Activated CD8-positive, alpha-beta T cell treated with anti-CD3 and anti-CD28 coated beads for 36 hours (primary cell): ENCODE measurements at regions not wholly inside any gene's neighbourhood (a gene's known extent, or its start where the extent isn't known, plus 50 kb on each side); places are given as distances from the start of the nearest gene placed in this dataset.

ENCODE experiments used
- ATAC-seq: fragments of 200-7000 bp; cut with Tn5 transposase; one replicate; pipeline ENCODE4 v1.10.0; 2021; ENCODE audit warnings: mild to moderate bottlenecking, moderate library complexity
- CTCF ChIA-PET: fragments of 350-600 bp; sonication (Branson Sonifier 250); formaldehyde crosslinking; loops from one replicate; lab custom pipeline; 2021; ENCODE audit warnings: antibody characterized with exemption; lab: Charles Lee
- POLR2A ChIA-PET: fragments of 350-600 bp; sonication (Branson Sonifier 250); formaldehyde crosslinking; loops from one replicate; lab custom pipeline; 2021; ENCODE audit warnings: antibody characterized with exemption; lab: Charles Lee
- DNase-seq: peaks from one replicate; pipeline ENCODE4 v3.0.0-alpha.2; 2020
- H3K27ac Mint-ChIP-seq: one replicate; pipeline ENCODE4 v1.8.0; 2021; ENCODE audit warnings: mild to moderate bottlenecking, mixed read lengths
- H3K27me3 Mint-ChIP-seq: one replicate; pipeline ENCODE4 v1.8.0; 2021; ENCODE audit warnings: mixed read lengths
- H3K36me3 Mint-ChIP-seq: one replicate; pipeline ENCODE4 v1.8.0; 2021; ENCODE audit warnings: low read depth, mixed read lengths
- H3K4me1 Mint-ChIP-seq: one replicate; pipeline ENCODE4 v1.8.0; 2021; ENCODE audit warnings: low read depth, mixed read lengths
- H3K4me3 Mint-ChIP-seq: one replicate; pipeline ENCODE4 v1.8.0; 2021; ENCODE audit warnings: mild to moderate bottlenecking, moderate library complexity, mixed read lengths
- H3K9me3 Mint-ChIP-seq: one replicate; pipeline ENCODE4 v1.8.0; 2021; ENCODE audit warnings: mixed read lengths
- CTCF ChIP-seq: fragments of 200-600 bp; IDR thresholded peaks from one replicate; pipeline ENCODE4 v1.8.0; 2022; ENCODE audit warnings: antibody characterized with exemption, mild to moderate bottlenecking
- intact Hi-C: fragments of 100-400 bp; cut with micrococcal nuclease; formaldehyde crosslinking; loops from one replicate; pipeline ENCODE4 v1.10.0; 2022

GRCh38 chrY:21246780-21247179, 264.4 kb upstream of the RBMY1B start:
- no peak for DNase-seq
- H3K4me3 Mint-ChIP-seq = no peak overlapping the region
- no peaks in the 10 kb centered on the region for H3K27me3 Mint-ChIP-seq
- no peak for TF ChIP-seq CTCF
- H3K9me3 Mint-ChIP-seq = no peaks in the 10 kb centered on the region
- H3K36me3 Mint-ChIP-seq = peaks cover 3% of the 10 kb centered on the region
- ATAC-seq = no peak
- peak overlapping the region; percentile 64 for H3K27ac Mint-ChIP-seq
- ChIA-PET CTCF (no interaction called here), POLR2A (no interaction called here)
- peaks cover 48% of the 10 kb centered on the region for H3K4me1 Mint-ChIP-seq
- intact Hi-C loops = no loop called here

DNA sequence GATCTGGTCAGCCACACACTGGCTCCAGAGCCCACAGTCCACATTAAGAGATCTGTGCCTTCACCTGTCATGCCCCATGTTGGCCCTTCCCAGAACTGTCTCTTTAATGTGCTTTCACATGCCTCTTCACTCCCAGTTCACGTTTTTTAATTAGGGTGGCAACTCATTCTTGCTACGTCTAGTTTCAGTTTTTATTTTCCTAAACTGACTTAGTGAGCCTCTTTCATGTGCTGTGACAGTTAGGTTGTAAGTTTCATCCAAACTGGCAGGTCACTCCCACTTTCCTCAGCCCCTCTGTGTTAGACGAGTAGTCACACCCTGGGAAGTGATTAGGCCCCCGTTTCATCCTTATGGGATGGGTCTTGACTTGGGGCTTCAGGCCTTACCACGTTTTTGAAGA, 262.5 kb upstream of the RBMY1B start:
- ATAC-seq = peak; percentile 56
- peaks cover 41% of the 10 kb centered on the region for H3K4me1 Mint-ChIP-seq
- POLR2A ChIA-PET = no interaction called here
- no peak for TF ChIP-seq CTCF
- no peaks in the 10 kb centered on the region for H3K36me3 Mint-ChIP-seq
- H3K27me3 Mint-ChIP-seq = no peaks in the 10 kb centered on the region
- no peak for DNase-seq
- peak overlapping the region; percentile 91 for H3K27ac Mint-ChIP-seq
- H3K4me3 Mint-ChIP-seq = no peak overlapping the region
- CTCF ChIA-PET = no interaction called here
- intact Hi-C loops = no loop called here
- no peaks in the 10 kb centered on the region for H3K9me3 Mint-ChIP-seq

DNA sequence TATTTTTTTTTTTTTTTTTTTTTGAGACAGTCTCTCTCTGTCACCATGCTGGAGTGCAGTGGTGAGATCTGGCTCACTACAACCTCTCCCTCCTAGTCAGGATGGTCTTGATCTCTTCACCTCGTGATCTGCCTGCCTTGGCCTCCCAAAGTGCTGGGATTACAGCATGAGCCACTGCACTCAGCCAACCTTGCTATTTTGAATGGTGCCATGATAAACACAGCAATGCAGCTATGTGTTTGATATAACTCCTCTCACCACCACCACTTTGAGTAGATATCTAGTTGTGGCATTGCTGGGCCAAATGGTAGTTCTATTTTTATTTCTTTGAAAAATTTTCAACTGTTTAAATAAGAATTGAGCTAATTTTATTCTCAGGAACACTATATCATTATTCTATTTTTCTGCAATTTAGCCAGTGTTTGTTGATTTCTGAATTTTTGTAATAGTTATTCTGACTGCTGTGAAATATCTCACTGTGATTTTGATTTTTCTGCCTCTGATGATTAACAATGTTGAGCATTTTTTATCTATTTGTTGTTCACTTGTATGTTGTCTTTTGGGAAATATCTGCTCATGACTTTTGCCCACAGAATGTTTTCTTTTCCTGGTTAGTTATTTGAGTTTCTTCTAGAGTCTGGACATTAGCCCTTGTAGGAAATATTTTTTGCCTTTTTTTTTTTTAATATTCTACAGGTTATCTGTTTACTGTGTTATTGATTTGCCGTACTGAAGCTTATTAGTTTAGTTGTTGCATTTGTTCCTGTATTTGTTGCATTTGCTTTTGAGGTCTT, 257.5 kb upstream of the RBMY1B start:
- Mint-ChIP-seq H3K36me3 (no peaks in the 10 kb centered on the region), H3K4me3 (no peak overlapping the region)

GRCh38 chrY:21254476-21254875, 256.7 kb upstream of the RBMY1B start:
- DNase-seq (no peak), ATAC-seq (no peak)
- Mint-ChIP-seq H3K27ac (peak overlapping the region; percentile 85), H3K9me3 (no peaks in the 10 kb centered on the region), H3K27me3 (no peaks in the 10 kb centered on the region), H3K4me1 (peaks cover 26% of the 10 kb centered on the region), H3K36me3 (no peaks in the 10 kb centered on the region), H3K4me3 (peak overlapping the region; percentile 65)
- CTCF ChIA-PET = no interaction called here
- TF ChIP-seq CTCF = no peak
- POLR2A ChIA-PET = no interaction called here
- intact Hi-C loops = no loop called here

More for the DNA sequence above, 257.5 kb upstream of the RBMY1B start:
- TF ChIP-seq CTCF = no peak
- Mint-ChIP-seq H3K9me3 (no peaks in the 10 kb centered on the region), H3K27me3 (no peaks in the 10 kb centered on the region), H3K27ac (peak overlapping the region; percentile 74), H3K4me1 (peaks cover 33% of the 10 kb centered on the region)
- intact Hi-C loops = no loop called here
- CTCF ChIA-PET = no interaction called here
- DNase-seq (no peak), ATAC-seq (no peak)
- POLR2A ChIA-PET = no interaction called here

- Mint-ChIP-seq H3K27me3 (no peaks in the 10 kb centered on the region), H3K27ac (no peak overlapping the region), H3K9me3 (no peaks in the 10 kb centered on the region), H3K4me3 (no peak overlapping the region), H3K4me1 (peaks cover 19% of the 10 kb centered on the region), H3K36me3 (no peaks in the 10 kb centered on the region)
- ChIA-PET POLR2A (no interaction called here), CTCF (no interaction called here)
- ATAC-seq (peak; percentile 71), DNase-seq (no peak)
- intact Hi-C loops = no loop called here
- TF ChIP-seq CTCF = no peak
Observed at GRCh38 chrY:21256820-21257219, 254.3 kb upstream of the RBMY1B start.
